Effector memory CD8-positive, alpha-beta T cell (primary cell): ENCODE measurements at regions not wholly inside any gene's neighbourhood (a gene's known extent, or its start where the extent isn't known, plus 50 kb on each side); places are given as distances from the start of the nearest gene placed in this dataset.
"Not testable (repeated sequence)": the region's sequence is repeated elsewhere in the genome, so short reads cannot be mapped to it uniquely, and the experiment has no call there.

ENCODE experiments used
- ATAC-seq: fragments of 150-1000 bp; cut with Tn5 transposase; replicated peaks from 2 replicates; pipeline ENCODE4 v1.10.0; 2021; ENCODE audit warnings: mild to moderate bottlenecking, moderate library complexity
- DNase-seq, 3 experiments: peaks; one replicate each; pipeline ENCODE4 v3.0.0; 2021
- H3K27ac Mint-ChIP-seq, 2 donors: one replicate each; pipeline ENCODE4 v1.8.0; 2022; ENCODE audit warnings: mild to moderate bottlenecking in 2 of 2, mixed read lengths in 2 of 2, moderate library complexity in 2 of 2
- H3K27me3 Mint-ChIP-seq, 2 donors: one replicate each; pipeline ENCODE4 v1.8.0; 2022; ENCODE audit warnings: mixed read lengths in 2 of 2
- H3K36me3 Mint-ChIP-seq: one replicate; pipeline ENCODE4 v1.8.0; 2022; ENCODE audit warnings: mild to moderate bottlenecking, moderate library complexity, mixed read lengths; ENCODE audit not compliant: insufficient read depth
- H3K4me1 Mint-ChIP-seq, 2 donors: one replicate each; pipeline ENCODE4 v1.8.0; 2022; ENCODE audit warnings: low read depth in 2 of 2, mixed read lengths in 2 of 2
- H3K4me3 Mint-ChIP-seq, 2 donors: one replicate each; pipeline ENCODE4 v1.8.0; 2022; ENCODE audit warnings: mild to moderate bottlenecking in 2 of 2, mixed read lengths in 2 of 2, moderate library complexity in 2 of 2
- H3K9me3 Mint-ChIP-seq, 2 donors: one replicate each; pipeline ENCODE4 v1.8.0; 2022; ENCODE audit warnings: mixed read lengths in 2 of 2

- Mint-ChIP-seq H3K4me3 (no peak overlapping the region), H3K36me3 (no peaks in the 10 kb centered on the region), H3K27me3 (no peaks in the 10 kb centered on the region), H3K9me3 (peaks cover 2 to 12% of the 10 kb centered on the region in 2 donors), H3K27ac (no peak overlapping the region), H3K4me1 (no peaks in the 10 kb centered on the region)
- ATAC-seq (no peak), DNase-seq (no peak)
Measured at GRCh38 chr13:81379183-81379582, 1038.3 kb upstream of the SPRY2 start.

- Mint-ChIP-seq H3K9me3 (peaks cover 4 to 10% of the 10 kb centered on the region in 2 donors), H3K36me3 (no peaks in the 10 kb centered on the region), H3K27ac (no peak overlapping the region), H3K27me3 (no peaks in the 10 kb centered on the region), H3K4me1 (no peaks in the 10 kb centered on the region), H3K4me3 (no peak overlapping the region)
- DNase-seq (no peak), ATAC-seq (no peak)
Measured at GRCh38 chr13:81377921-81378320, 1037.0 kb upstream of the SPRY2 start.

GRCh38 chr13:81375709-81376108, 1034.8 kb upstream of the SPRY2 start:
- Mint-ChIP-seq H3K36me3 (no peaks in the 10 kb centered on the region), H3K27ac (no peak overlapping the region), H3K27me3 (no peaks in the 10 kb centered on the region), H3K4me3 (no peak overlapping the region), H3K9me3 (peaks cover 6 to 8% of the 10 kb centered on the region in 2 donors), H3K4me1 (no peaks in the 10 kb centered on the region)
- DNase-seq: no peak
- no peak for ATAC-seq

- H3K27me3 Mint-ChIP-seq, H3K27ac Mint-ChIP-seq, H3K4me1 Mint-ChIP-seq, H3K4me3 Mint-ChIP-seq, ATAC-seq, H3K36me3 Mint-ChIP-seq, DNase-seq, H3K9me3 Mint-ChIP-seq: not testable (repeated sequence)
Measured at GRCh38 chr13:81362711-81363110, 1021.8 kb upstream of the SPRY2 start.

GRCh38 chr13:81350056-81350455, 1009.1 kb upstream of the SPRY2 start:
- no peaks in the 10 kb centered on the region for H3K27me3 Mint-ChIP-seq

DNA sequence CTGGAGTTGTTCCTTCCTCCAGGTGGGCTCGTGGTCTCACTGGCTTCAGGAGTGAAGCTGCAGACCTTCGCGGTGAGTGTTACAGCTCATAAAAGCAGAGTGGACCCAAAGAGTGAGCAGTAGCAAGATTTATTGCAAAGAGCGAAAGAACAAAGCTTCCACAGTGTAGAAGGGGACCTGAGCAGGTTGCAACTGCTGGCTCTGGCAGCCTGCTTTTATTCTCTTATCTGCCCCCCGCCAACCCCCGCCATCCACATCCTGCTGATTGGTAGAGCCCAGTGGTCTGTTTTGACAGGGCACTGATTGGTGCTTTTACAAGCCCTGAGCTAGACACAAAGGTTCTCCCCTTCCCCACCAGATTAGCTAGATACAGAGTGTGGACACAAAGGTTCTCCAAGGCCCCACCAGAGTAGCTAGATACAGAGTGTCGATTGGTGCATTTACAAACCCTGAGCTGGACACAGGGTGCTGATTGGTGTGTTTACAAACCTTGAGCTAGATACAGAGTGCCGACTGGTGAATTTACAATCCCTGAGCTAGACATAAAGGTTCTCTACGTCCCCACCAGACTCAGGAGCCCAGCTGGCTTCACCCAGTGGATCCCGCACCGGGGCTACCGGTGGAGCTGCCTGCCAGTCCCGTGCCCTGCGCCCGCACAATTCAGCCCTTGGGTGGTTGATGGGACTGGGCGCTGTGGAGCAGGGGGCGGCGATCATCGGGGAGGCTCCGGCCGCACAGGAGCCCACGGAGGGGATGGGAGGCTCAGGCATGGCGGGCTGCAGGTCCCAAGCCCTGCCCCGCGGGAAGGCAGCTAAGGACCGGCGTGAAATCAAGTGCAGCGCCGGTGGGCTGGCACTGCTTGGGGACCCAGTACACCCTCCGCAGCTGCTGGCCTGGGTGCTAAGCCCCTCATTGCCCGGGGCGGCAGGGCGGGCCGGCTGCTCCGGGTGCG, 999.5 kb upstream of the SPRY2 start:
- ATAC-seq, H3K4me3 Mint-ChIP-seq, H3K36me3 Mint-ChIP-seq, DNase-seq, H3K4me1 Mint-ChIP-seq, H3K27me3 Mint-ChIP-seq, H3K27ac Mint-ChIP-seq: not testable (repeated sequence)
- peaks cover 6 to 19% of the 10 kb centered on the region in 2 donors for H3K9me3 Mint-ChIP-seq

More at GRCh38 chr13:81350056-81350455, 1009.1 kb upstream of the SPRY2 start:
- no peak overlapping the region for H3K27ac Mint-ChIP-seq
- DNase-seq: no peak
- ATAC-seq: no peak
- H3K36me3 Mint-ChIP-seq: no peaks in the 10 kb centered on the region
- no peaks in the 10 kb centered on the region for H3K4me1 Mint-ChIP-seq
- H3K9me3 Mint-ChIP-seq: peaks cover 0 to 3% of the 10 kb centered on the region in 2 donors
- no peak overlapping the region for H3K4me3 Mint-ChIP-seq

GRCh38 chr13:81339666-81340065, 998.7 kb upstream of the SPRY2 start:
- not testable (repeated sequence) for H3K27me3 Mint-ChIP-seq, H3K27ac Mint-ChIP-seq, ATAC-seq, H3K4me3 Mint-ChIP-seq, DNase-seq, H3K36me3 Mint-ChIP-seq, H3K4me1 Mint-ChIP-seq
- peaks cover 6 to 17% of the 10 kb centered on the region in 2 donors for H3K9me3 Mint-ChIP-seq

GRCh38 chr13:81334481-81334880, 993.6 kb upstream of the SPRY2 start:
- Mint-ChIP-seq H3K4me1 (no peaks in the 10 kb centered on the region), H3K27ac (no peak overlapping the region), H3K9me3 (peaks cover 0 to 3% of the 10 kb centered on the region in 2 donors), H3K4me3 (no peak overlapping the region), H3K27me3 (no peaks in the 10 kb centered on the region), H3K36me3 (no peaks in the 10 kb centered on the region)
- DNase-seq: no peak
- no peak for ATAC-seq

- DNase-seq (no peak), ATAC-seq (no peak)
- Mint-ChIP-seq H3K9me3 (peaks cover 0 to 7% of the 10 kb centered on the region in 2 donors), H3K27ac (no peak overlapping the region), H3K36me3 (no peaks in the 10 kb centered on the region), H3K27me3 (no peaks in the 10 kb centered on the region), H3K4me1 (no peaks in the 10 kb centered on the region), H3K4me3 (no peak overlapping the region)
Measured at GRCh38 chr13:81326913-81327312, 986.0 kb upstream of the SPRY2 start.

DNA sequence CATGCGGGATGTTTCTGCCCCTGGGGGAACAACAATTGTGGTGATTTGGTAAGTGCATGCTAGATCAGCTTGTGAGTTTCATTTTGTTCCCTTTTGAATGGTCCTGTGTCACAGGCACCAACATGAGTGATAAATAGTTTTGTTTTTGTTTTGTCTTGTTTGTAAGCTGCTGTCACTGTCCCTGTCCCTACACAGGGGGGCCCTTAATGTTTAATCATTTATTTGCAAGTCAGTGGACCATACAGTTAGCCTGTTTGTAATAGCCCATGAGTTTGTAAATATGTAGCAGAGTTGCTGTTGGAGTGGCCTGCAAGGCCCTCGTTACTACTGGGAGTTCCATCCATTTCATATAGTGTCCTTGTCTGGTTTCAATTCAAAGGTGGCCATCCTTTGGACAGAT, 979.6 kb upstream of the SPRY2 start:
- H3K9me3 Mint-ChIP-seq: peaks cover 0 to 7% of the 10 kb centered on the region in 2 donors
- no peak for ATAC-seq
- no peak overlapping the region for H3K27ac Mint-ChIP-seq
- no peak for DNase-seq
- no peaks in the 10 kb centered on the region for H3K27me3 Mint-ChIP-seq
- no peak overlapping the region for H3K4me3 Mint-ChIP-seq
- H3K4me1 Mint-ChIP-seq: no peaks in the 10 kb centered on the region
- H3K36me3 Mint-ChIP-seq: no peaks in the 10 kb centered on the region

- H3K27me3 Mint-ChIP-seq: no peaks in the 10 kb centered on the region
- no peak overlapping the region for H3K27ac Mint-ChIP-seq
- no peaks in the 10 kb centered on the region for H3K36me3 Mint-ChIP-seq
- no peaks in the 10 kb centered on the region for H3K4me1 Mint-ChIP-seq
- H3K4me3 Mint-ChIP-seq: no peak overlapping the region
- DNase-seq: no peak
- peaks cover 0 to 7% of the 10 kb centered on the region in 2 donors for H3K9me3 Mint-ChIP-seq
- no peak for ATAC-seq
Measured at GRCh38 chr13:81319351-81319750, 978.4 kb upstream of the SPRY2 start.

DNA sequence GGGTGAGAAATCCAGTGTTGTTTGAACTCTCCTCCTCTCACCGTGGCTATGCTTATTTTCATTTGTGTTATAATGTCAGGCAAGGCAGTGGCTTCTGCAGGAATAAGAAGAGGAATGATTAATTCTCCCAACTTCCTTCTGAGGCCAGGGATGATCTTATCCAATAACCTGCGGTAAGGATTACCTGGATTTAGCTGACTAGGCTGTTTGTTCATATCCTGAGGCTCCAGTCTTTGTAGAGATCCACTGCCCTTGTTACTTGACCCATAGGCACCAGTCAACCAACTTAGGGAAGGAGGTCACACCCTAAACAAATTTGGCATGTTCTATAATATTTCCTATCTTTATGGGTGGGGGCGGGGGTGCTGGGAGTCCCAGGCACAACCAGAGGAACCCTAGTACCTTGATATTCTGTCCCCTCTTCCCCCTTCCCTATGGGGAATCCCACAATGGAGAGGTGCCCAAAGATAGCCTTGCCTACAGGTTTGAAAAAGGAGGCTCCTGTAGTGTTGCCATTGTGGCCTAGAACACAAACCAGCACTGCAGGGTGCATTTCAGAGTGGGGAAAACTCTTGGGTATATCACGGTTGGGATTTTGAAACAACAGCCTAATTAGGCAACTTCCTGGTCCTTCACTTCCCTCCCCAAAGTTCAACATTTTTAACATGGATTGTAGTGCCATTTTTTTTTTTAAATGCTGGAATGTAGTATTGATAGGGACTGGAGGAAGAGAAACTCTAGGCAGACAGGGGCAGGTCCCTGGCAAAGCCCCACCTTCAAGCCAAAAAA, 977.5 kb upstream of the SPRY2 start:
- H3K27ac Mint-ChIP-seq: no peak overlapping the region
- no peaks in the 10 kb centered on the region for H3K4me1 Mint-ChIP-seq
- no peaks in the 10 kb centered on the region for H3K36me3 Mint-ChIP-seq
- ATAC-seq (no peak), DNase-seq (no peak)
- H3K9me3 Mint-ChIP-seq: peaks cover 0 to 6% of the 10 kb centered on the region in 2 donors
- no peak overlapping the region for H3K4me3 Mint-ChIP-seq
- no peaks in the 10 kb centered on the region for H3K27me3 Mint-ChIP-seq

DNA sequence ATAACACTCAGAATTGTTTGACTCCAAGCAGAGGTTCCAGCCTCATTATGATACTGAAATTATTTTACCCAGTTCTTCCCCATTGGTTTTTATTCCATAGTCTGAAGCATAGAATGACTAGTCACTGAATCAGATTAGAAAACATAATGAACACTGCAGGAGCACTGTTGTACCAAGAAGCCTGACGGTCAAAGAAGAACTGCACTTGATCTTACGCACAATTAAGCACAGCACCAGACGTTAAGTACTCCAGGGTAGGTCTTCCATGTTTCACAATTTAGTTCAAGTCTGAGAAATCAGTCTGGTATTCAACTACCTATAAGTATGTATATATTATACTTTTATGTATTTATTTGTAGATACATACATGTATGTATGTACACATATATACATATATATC, 973.5 kb upstream of the SPRY2 start:
- Mint-ChIP-seq H3K36me3 (no peaks in the 10 kb centered on the region), H3K27ac (no peak overlapping the region), H3K4me1 (no peaks in the 10 kb centered on the region), H3K4me3 (no peak overlapping the region), H3K27me3 (no peaks in the 10 kb centered on the region), H3K9me3 (peaks cover 0 to 4% of the 10 kb centered on the region in 2 donors)
- ATAC-seq (no peak), DNase-seq (no peak)

- Mint-ChIP-seq H3K36me3 (no peaks in the 10 kb centered on the region), H3K27ac (no peak overlapping the region), H3K4me1 (no peaks in the 10 kb centered on the region), H3K27me3 (no peaks in the 10 kb centered on the region), H3K9me3 (peaks cover 0 to 3% of the 10 kb centered on the region in 2 donors), H3K4me3 (no peak overlapping the region)
- DNase-seq (no peak), ATAC-seq (no peak)
Measured at GRCh38 chr13:81305928-81306327, 965.0 kb upstream of the SPRY2 start.
